ENCODE measurements at regions not wholly inside any gene's neighbourhood (a gene's known extent, or its start where the extent isn't known, plus 50 kb on each side); places are given as distances from the start of the nearest gene placed in this dataset.

DNA sequence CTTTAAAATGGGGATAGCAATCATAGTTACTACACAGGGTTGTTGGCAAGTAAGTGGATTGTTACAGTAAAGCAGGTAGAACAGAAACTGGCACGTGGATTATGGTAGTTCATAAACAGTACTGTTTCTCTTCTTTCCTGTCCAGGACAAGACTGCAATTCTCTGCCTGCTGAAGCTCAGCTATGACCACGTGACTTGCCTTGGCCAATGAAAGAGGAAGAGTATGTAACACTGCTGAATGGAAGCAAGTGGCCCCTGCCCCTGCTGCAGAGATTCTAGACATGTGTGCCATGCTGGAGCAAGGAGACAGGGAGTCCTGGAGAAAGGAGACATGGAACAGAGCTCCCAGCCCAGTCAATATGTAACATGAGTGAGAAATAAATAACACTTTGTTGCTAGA, 66.6 kb upstream of the TOX3 start:
- DNase-seq: no peak
- TF ChIP-seq POLR2A (IDR thresholded peaks at IDR 0.05): no peak
- TF ChIP-seq, protein P1, sequence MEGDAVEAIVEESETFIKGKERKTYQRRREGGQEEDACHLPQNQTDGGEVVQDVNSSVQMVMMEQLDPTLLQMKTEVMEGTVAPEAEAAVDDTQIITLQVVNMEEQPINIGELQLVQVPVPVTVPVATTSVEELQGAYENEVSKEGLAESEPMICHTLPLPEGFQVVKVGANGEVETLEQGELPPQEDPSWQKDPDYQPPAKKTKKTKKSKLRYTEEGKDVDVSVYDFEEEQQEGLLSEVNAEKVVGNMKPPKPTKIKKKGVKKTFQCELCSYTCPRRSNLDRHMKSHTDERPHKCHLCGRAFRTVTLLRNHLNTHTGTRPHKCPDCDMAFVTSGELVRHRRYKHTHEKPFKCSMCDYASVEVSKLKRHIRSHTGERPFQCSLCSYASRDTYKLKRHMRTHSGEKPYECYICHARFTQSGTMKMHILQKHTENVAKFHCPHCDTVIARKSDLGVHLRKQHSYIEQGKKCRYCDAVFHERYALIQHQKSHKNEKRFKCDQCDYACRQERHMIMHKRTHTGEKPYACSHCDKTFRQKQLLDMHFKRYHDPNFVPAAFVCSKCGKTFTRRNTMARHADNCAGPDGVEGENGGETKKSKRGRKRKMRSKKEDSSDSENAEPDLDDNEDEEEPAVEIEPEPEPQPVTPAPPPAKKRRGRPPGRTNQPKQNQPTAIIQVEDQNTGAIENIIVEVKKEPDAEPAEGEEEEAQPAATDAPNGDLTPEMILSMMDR (IDR thresholded peaks at IDR 0.05): no peak
- 51 to 63% methylated on average over 2 of the region's 2 CpGs for WGBS, 2 donors
- H3K9me3 ChIP-seq: no peaks in the 10 kb centered on the region
- no peaks in the 10 kb centered on the region for H3K4me1 ChIP-seq
- H3K36me3 ChIP-seq: no peaks in the 10 kb centered on the region
- H3K27ac ChIP-seq: no peak overlapping the region
- no peak overlapping the region for H3K4me3 ChIP-seq
- no peaks in the 10 kb centered on the region for H3K27me3 ChIP-seq
- intact Hi-C loops (cut with DNase I): no loop called here

DNA sequence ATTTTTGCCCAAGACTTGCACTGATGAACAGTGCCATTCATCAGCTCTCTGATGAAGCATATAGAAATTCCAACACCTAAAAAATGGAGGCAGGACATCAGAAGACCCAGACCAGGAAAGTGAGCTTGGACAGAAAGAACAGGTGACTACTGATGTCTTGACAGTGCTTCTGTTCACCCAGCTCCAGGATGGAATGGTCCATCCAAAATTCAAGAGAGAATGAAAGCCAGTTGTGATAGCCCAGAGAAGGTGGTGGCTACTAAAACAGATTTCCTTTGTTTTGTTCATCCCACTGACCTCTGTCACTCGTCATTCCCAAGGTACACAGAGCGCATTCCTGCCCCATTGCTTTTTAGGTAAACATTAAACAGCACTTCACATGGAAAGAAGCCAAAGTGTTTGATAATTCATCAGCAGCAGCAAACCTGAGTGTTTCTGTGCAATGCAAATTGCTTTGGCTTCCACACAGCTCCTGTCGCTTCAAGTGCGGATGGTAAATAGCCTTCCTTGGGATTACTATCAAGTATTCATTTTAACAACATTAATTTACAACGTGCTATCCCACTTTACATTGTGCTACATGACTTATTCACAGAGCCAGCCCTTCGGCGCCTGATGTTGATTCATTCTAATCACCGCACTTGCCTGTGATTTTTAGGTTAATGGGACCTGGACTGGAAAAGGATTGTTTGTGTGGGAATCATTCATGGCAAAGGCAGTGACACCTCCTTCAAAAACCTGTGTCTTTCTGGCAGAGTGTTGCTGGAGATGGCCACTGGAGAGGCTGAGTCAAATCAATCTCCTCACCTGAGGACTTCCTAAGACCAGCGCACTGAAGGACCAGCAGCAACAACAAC, 65.1 kb upstream of the TOX3 start:
- Histone ChIP-seq H3K27ac (no peak overlapping the region), H3K36me3 (no peaks in the 10 kb centered on the region), H3K4me1 (no peaks in the 10 kb centered on the region), H3K9me3 (no peaks in the 10 kb centered on the region), H3K4me3 (no peak overlapping the region), H3K27me3 (no peaks in the 10 kb centered on the region)
- TF ChIP-seq, protein P1 (IDR thresholded peaks at IDR 0.05): no peak
- no peak for TF ChIP-seq POLR2A (IDR thresholded peaks at IDR 0.05)
- WGBS, 2 donors: 66 to 67% methylated on average over 9 of the region's 9 CpGs
- no peak for DNase-seq
- intact Hi-C loops (cut with DNase I): no loop called here

DNA sequence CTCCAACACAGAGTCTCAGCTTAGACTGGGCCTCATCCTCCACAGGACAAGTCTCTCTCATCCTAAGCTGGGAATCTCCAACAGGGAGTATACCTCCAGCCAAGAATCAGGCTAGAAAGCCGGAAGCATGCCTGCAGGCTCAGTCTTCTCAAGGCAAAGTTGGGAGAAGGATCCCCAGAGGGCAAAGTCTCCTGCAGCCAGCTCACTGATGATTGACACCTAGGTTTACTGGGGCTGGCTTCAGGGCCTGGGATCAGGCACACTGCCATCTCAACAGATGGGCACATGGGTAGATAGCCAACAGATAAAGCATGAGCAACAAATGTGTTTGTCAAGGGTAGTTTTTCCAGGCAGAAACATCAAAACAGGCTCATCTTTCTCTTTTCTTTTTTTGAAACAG, 56.1 kb upstream of the TOX3 start:
- Histone ChIP-seq H3K9me3 (no peaks in the 10 kb centered on the region), H3K36me3 (no peaks in the 10 kb centered on the region), H3K4me3 (no peak overlapping the region), H3K27ac (no peak overlapping the region), H3K4me1 (no peaks in the 10 kb centered on the region), H3K27me3 (no peaks in the 10 kb centered on the region)
- DNase-seq: no peak
- 56 to 80% methylated on average over 1 of the region's 1 CpG for WGBS, 2 donors
- TF ChIP-seq, protein P1 (IDR thresholded peaks at IDR 0.05): no peak
- no peak for TF ChIP-seq POLR2A (IDR thresholded peaks at IDR 0.05)
- intact Hi-C loops (cut with DNase I): no loop called here

DNA sequence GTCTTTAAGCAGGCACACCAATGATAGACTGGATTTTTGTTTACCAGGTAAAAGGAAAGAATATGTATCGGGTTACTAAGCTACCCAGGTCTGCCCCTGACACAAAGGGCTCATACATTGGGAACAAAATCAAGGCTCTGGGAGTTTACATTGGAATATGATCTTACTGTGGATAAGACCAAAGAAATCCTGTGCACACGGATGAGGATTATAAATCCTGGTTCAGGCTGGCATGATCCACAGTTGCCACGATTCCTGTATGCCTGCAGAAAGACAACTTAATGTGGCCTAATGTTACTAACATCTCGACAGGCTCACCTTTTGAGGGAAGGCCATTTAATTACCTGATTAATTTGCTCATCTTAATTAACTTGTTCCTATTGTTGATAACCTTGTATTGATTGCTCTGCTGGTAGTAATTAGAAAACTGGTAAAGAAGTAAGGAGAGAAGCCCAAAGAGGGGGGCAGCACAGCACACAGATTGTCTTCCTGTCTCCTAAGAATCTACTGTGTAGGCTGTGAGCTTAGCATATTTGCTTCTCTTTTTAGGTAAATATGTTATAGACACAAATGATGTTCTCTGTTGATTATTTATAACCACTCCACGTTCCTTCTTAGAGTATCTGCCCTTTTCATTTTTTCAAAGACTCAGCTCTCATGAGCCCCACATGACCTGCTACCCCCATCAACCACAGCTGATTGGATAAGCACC, 51.0 kb upstream of the TOX3 start:
- no peak for DNase-seq
- no peak for TF ChIP-seq POLR2A (IDR thresholded peaks at IDR 0.05)
- TF ChIP-seq, protein P1 (IDR thresholded peaks at IDR 0.05): no peak
- Histone ChIP-seq H3K27me3 (no peaks in the 10 kb centered on the region), H3K27ac (no peak overlapping the region), H3K9me3 (no peaks in the 10 kb centered on the region), H3K4me1 (no peaks in the 10 kb centered on the region), H3K4me3 (no peak overlapping the region), H3K36me3 (no peaks in the 10 kb centered on the region)
- intact Hi-C loops (cut with DNase I): no loop called here
- WGBS, 2 donors: 39% methylated on average over 5 of the region's 5 CpGs

DNA sequence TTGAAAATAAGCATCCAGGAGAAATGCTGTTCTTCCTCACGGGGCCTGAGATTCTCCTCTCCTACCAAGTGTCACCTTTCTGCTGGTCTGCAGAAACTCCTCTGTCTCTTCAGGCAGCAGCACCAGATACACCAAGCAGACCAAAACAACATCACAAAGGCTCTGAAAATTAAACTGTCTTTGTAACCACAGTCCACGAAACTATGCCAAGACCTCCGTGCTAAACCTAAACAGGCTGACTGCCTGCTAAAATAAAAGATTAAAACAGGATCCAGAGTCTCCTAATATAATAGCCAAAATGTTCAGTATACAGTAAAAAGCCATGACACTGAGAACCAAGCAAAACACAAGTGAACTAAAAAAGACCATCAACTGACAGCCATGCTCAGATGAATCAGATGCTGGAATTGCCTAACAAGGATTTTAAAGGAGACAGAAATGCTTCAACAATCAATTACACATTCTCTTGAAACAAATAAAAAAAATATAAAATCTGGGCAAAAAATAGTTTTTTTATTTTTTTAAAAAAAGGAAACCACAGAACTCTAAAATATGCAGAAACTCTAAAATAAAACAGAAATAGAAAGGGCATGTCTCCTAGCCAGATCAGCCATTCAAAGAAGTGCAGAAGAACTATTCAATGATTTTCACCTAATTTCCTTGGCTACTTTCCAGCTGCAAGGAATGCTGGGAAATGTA, 50.3 kb upstream of the TOX3 start:
- 42 to 43% methylated on average over 3 of the region's 3 CpGs for WGBS, 2 donors
- Histone ChIP-seq H3K9me3 (no peaks in the 10 kb centered on the region), H3K4me1 (no peaks in the 10 kb centered on the region), H3K27ac (no peak overlapping the region), H3K36me3 (no peaks in the 10 kb centered on the region), H3K4me3 (no peak overlapping the region), H3K27me3 (no peaks in the 10 kb centered on the region)
- TF ChIP-seq, protein P1 (IDR thresholded peaks at IDR 0.05): no peak
- TF ChIP-seq POLR2A (IDR thresholded peaks at IDR 0.05): no peak
- DNase-seq: no peak
- intact Hi-C loops (cut with DNase I): no loop called here
